ENCODE measurements at regions not wholly inside any gene's neighbourhood (a gene's known extent, or its start where the extent isn't known, plus 50 kb on each side); places are given as distances from the start of the nearest gene placed in this dataset.
"Not testable (repeated sequence)": the region's sequence is repeated elsewhere in the genome, so short reads cannot be mapped to it uniquely, and the experiment has no call there.

- not testable (repeated sequence) for TF ChIP-seq EZH2phosphoT487 (IDR thresholded peaks at IDR 0.05; ENCODE audit: borderline replicate concordance); CTCF (conservative IDR thresholded peaks at IDR 0.05; ENCODE audit: low read length)
These were observed 1198.8 kb downstream of the RPIA start for GRCh38 chr2:89890185-89890773.
